Osteoblast (primary cell): ENCODE measurements at regions not wholly inside any gene's neighbourhood (a gene's known extent, or its start where the extent isn't known, plus 50 kb on each side); places are given as distances from the start of the nearest gene placed in this dataset.

Experiments used
- DNase-seq: peaks from one replicate; pipeline ENCODE4 v3.0.0; 2011; ENCODE audit warnings: low spot score, mixed read lengths; ENCODE audit not compliant: insufficient read length; ENCODE audit errors: missing footprints
- H2AFZ ChIP-seq: 2 replicates; pipeline ENCODE4 v1.6.0; 2011; ENCODE audit warnings: mild to moderate bottlenecking, low read length
- H3K27ac ChIP-seq: 2 replicates; pipeline ENCODE4 v1.5.1; 2011; ENCODE audit warnings: mild to moderate bottlenecking, low read depth, low read length, moderate library complexity
- H3K27me3 ChIP-seq: 2 replicates; pipeline ENCODE4 v1.6.0; 2012; ENCODE audit warnings: mild to moderate bottlenecking, control low read depth, inconsistent platforms, low read length, moderate library complexity; ENCODE audit not compliant: insufficient read depth
- H3K36me3 ChIP-seq: 2 replicates; pipeline ENCODE4 v1.5.1; 2011; ENCODE audit warnings: mild to moderate bottlenecking, low read length, control low read depth, moderate library complexity; ENCODE audit not compliant: insufficient read depth
- H3K4me1 ChIP-seq: 2 replicates; pipeline ENCODE4 v1.5.1; 2011; ENCODE audit warnings: mild to moderate bottlenecking, low read length, control low read depth, moderate library complexity; ENCODE audit not compliant: insufficient read depth
- H3K4me2 ChIP-seq: 2 replicates; pipeline ENCODE4 v1.6.0; 2011; ENCODE audit warnings: mild to moderate bottlenecking, low read length; ENCODE audit not compliant: insufficient read depth
- H3K4me3 ChIP-seq: fragments of 200-600 bp; sonication (generic); 3 replicates; pipeline ENCODE4 v1.5.1; 2012; ENCODE audit warnings: mild to moderate bottlenecking, low read length, inconsistent platforms; ENCODE audit not compliant: insufficient read depth
- H3K79me2 ChIP-seq: 2 replicates; pipeline ENCODE4 v1.6.0; 2012; ENCODE audit warnings: mild to moderate bottlenecking, low read length, control low read depth, inconsistent platforms; ENCODE audit not compliant: insufficient read depth
- H3K9me3 ChIP-seq: 2 replicates; pipeline ENCODE4 v1.5.1; 2011; ENCODE audit warnings: low read depth, low read length, control low read depth
- H4K20me1 ChIP-seq: 2 replicates; pipeline ENCODE4 v1.6.0; 2012; ENCODE audit warnings: mild to moderate bottlenecking, low read length, control low read depth; ENCODE audit not compliant: insufficient read depth
- TF ChIP-seq, protein P1 (sequence below): IDR thresholded peaks from 2 replicates; pipeline ENCODE4 v1.5.1; 2011; ENCODE audit warnings: mild to moderate bottlenecking, low read depth, low read length, moderate library complexity; ENCODE audit errors: extremely low read depth

DNA sequence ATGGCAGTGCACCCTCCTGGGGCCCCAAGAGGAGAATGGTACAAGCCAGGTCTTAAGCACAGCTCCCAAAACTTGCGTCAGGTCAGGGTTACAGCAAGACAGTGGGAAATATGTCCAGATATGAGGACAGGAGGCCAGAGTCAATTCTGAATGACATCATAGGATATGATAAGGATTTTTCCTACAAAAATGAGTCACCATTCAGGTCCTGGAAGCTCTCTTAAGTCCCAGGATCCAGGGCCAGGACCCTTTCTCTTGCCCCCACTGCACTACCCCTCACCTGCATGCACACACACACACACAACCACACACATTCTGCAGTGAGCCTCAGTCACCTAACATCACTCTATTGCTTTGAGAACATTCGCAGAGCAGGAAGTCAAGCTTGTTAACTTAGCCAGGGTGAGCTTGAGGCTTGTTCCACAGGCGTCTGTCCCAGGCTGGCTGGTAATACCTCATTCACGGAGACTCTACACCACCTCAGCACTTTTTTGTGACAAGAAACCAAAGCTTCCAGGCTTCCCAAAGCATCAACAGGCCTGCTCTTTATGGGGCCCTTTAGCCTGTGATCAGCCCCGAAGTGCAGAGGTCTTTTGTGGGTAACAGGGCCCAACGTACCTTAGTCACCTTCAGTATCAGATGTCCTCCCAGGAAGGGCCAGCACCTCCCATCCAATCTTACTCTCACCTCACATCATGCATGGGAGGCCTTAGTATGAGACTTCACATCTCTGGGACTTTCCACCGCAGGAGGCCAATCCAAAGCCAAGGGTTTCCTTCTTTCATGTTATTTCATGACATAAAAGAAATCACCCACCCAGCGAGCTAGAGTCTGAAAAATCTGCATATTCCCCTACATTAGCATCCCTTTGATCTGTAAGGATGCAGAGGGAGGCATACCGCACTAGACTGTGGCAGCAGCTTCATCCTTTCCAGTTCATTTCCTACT is 74.0 kb upstream of the LIPC start:
- Histone ChIP-seq H3K36me3 (no peaks in the 10 kb centered on the region), H4K20me1 (no peaks in the 10 kb centered on the region), H3K4me1 (peaks cover 16% of the 10 kb centered on the region), H2AFZ (no peak overlapping the region), H3K27ac (no peak overlapping the region), H3K27me3 (peaks cover 55% of the 10 kb centered on the region), H3K9me3 (no peaks in the 10 kb centered on the region), H3K4me2 (no peak overlapping the region), H3K4me3 (no peak overlapping the region), H3K79me2 (no peaks in the 10 kb centered on the region)
- DNase-seq: peak; percentile 35
- TF ChIP-seq, protein P1, sequence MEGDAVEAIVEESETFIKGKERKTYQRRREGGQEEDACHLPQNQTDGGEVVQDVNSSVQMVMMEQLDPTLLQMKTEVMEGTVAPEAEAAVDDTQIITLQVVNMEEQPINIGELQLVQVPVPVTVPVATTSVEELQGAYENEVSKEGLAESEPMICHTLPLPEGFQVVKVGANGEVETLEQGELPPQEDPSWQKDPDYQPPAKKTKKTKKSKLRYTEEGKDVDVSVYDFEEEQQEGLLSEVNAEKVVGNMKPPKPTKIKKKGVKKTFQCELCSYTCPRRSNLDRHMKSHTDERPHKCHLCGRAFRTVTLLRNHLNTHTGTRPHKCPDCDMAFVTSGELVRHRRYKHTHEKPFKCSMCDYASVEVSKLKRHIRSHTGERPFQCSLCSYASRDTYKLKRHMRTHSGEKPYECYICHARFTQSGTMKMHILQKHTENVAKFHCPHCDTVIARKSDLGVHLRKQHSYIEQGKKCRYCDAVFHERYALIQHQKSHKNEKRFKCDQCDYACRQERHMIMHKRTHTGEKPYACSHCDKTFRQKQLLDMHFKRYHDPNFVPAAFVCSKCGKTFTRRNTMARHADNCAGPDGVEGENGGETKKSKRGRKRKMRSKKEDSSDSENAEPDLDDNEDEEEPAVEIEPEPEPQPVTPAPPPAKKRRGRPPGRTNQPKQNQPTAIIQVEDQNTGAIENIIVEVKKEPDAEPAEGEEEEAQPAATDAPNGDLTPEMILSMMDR: no peak

DNA sequence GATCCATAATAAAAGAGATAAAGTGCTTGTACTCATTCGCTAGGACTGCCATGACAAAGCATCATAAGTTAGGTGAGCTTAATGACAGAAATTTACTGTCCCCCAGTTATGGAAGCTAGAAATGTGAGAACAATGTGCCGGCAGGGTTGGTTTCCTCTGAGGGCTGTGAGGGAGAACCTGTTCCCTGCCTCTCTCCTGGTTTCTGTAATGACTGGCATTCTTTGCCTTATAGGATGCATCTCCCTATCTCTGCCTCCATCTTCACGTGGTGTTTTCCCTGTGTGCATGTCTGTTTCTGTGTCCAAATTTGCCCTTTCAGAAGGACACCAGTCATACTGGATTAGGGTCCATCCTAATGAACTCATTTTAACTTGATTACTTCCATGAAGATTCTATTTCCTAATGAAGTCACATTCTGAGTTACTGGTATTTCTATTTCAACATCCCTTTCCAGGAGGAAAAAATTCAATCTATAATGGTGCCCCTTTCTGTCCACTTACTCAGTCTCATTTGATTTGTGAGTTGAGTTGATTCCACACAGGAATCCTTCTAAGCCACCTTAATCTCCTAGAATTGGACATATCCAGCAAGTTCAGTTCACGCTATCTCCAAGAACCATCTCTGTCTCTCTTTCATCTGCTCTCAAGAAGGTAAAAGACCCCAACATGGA is 71.2 kb upstream of the LIPC start:
- Histone ChIP-seq H3K79me2 (no peaks in the 10 kb centered on the region), H3K36me3 (no peaks in the 10 kb centered on the region), H3K27me3 (peaks cover 34% of the 10 kb centered on the region), H3K4me2 (peak overlapping the region; percentile 77), H2AFZ (no peak overlapping the region), H4K20me1 (no peaks in the 10 kb centered on the region), H3K4me3 (peak overlapping the region; percentile 9), H3K9me3 (no peaks in the 10 kb centered on the region), H3K4me1 (peaks cover 16% of the 10 kb centered on the region), H3K27ac (no peak overlapping the region)
- DNase-seq: peak; percentile 23
- TF ChIP-seq, protein P1: no peak

DNA sequence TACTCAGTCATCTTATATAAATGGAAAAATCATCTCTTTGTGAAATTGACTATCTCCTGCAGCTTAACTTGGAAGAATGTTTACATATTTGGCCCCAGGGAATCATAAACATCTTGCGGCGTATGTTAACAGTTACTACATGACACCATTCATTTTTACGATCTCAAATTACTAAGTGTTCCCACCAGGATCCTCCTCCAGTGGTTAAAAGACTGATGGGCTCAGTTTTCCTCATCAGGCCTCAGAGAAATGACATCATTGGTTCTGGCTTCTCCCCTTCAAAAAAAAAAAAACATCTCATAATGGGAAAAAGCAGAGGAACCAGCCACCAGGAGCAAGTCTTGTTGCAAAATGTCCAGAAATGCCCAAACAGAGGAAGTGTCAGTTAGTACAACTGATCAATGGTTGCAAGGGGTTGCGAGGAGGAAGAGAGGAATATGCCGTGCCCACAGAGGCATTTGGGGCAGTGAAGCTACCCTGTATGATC is 70.5 kb upstream of the LIPC start:
- TF ChIP-seq, protein P1: no peak
- Histone ChIP-seq H3K27me3 (peaks cover 27% of the 10 kb centered on the region), H3K4me2 (peak overlapping the region; percentile 77), H3K27ac (no peak overlapping the region), H3K79me2 (no peaks in the 10 kb centered on the region), H3K9me3 (no peaks in the 10 kb centered on the region), H3K4me3 (peak overlapping the region; percentile 9), H4K20me1 (no peaks in the 10 kb centered on the region), H3K4me1 (peaks cover 16% of the 10 kb centered on the region), H2AFZ (peak overlapping the region; percentile 72), H3K36me3 (no peaks in the 10 kb centered on the region)
- DNase-seq: peak; percentile 86
